ENCODE measurements at regions not wholly inside any gene's neighbourhood (a gene's known extent, or its start where the extent isn't known, plus 50 kb on each side); places are given as distances from the start of the nearest gene placed in this dataset.
"Not testable (repeated sequence)": the region's sequence is repeated elsewhere in the genome, so short reads cannot be mapped to it uniquely, and the experiment has no call there.

GRCh38 chr6:141183368-141183767 lies 949.4 kb upstream of the GJE1 start:
- Mint-ChIP-seq H3K9me3 (ENCODE audit: unreplicated experiment) (peaks cover 5% of the 10 kb centered on the region), H3K27me3 (ENCODE audit: unreplicated experiment) (no peaks in the 10 kb centered on the region), H3K4me1 (ENCODE audit: low read depth, unreplicated experiment) (no peaks in the 10 kb centered on the region), H3K36me3 (ENCODE audit: unreplicated experiment) (no peaks in the 10 kb centered on the region), H3K4me3 (ENCODE audit: unreplicated experiment) (no peak overlapping the region), H3K27ac (ENCODE audit: unreplicated experiment) (no peak overlapping the region)
- TF ChIP-seq CTCF (IDR thresholded peaks at IDR 0.05; ENCODE audit: partially characterized antibody, unreplicated experiment) = no peak
- no peak for DNase-seq

- H3K27me3 Mint-ChIP-seq (ENCODE audit: unreplicated experiment); H3K4me3 Mint-ChIP-seq (ENCODE audit: unreplicated experiment); H3K4me1 Mint-ChIP-seq (ENCODE audit: low read depth, unreplicated experiment); H3K9me3 Mint-ChIP-seq (ENCODE audit: unreplicated experiment); DNase-seq; H3K36me3 Mint-ChIP-seq (ENCODE audit: unreplicated experiment); H3K27ac Mint-ChIP-seq (ENCODE audit: unreplicated experiment): not testable (repeated sequence)
Observed at GRCh38 chr6:141175458-141175857, 957.3 kb upstream of the GJE1 start.

- TF ChIP-seq CTCF (IDR thresholded peaks at IDR 0.05; ENCODE audit: partially characterized antibody, unreplicated experiment) = no peak
- H3K36me3 Mint-ChIP-seq (ENCODE audit: unreplicated experiment) = no peaks in the 10 kb centered on the region
- DNase-seq = no peak
- peaks cover 2% of the 10 kb centered on the region for H3K9me3 Mint-ChIP-seq (ENCODE audit: unreplicated experiment)
- H3K4me1 Mint-ChIP-seq (ENCODE audit: low read depth, unreplicated experiment) = no peaks in the 10 kb centered on the region
- no peak overlapping the region for H3K4me3 Mint-ChIP-seq (ENCODE audit: unreplicated experiment)
- no peaks in the 10 kb centered on the region for H3K27me3 Mint-ChIP-seq (ENCODE audit: unreplicated experiment)
- no peak overlapping the region for H3K27ac Mint-ChIP-seq (ENCODE audit: unreplicated experiment)
Observed at GRCh38 chr6:141174932-141175331, 957.8 kb upstream of the GJE1 start.

GRCh38 chr6:141173529-141173928 lies 959.2 kb upstream of the GJE1 start:
- TF ChIP-seq CTCF (IDR thresholded peaks at IDR 0.05; ENCODE audit: partially characterized antibody, unreplicated experiment) = no peak
- Mint-ChIP-seq H3K4me1 (ENCODE audit: low read depth, unreplicated experiment) (no peaks in the 10 kb centered on the region), H3K27me3 (ENCODE audit: unreplicated experiment) (no peaks in the 10 kb centered on the region), H3K4me3 (ENCODE audit: unreplicated experiment) (no peak overlapping the region), H3K36me3 (ENCODE audit: unreplicated experiment) (no peaks in the 10 kb centered on the region), H3K9me3 (ENCODE audit: unreplicated experiment) (peaks cover 2% of the 10 kb centered on the region), H3K27ac (ENCODE audit: unreplicated experiment) (no peak overlapping the region)
- DNase-seq = no peak

GRCh38 chr6:141169419-141169818 lies 963.3 kb upstream of the GJE1 start:
- no peaks in the 10 kb centered on the region for H3K27me3 Mint-ChIP-seq (ENCODE audit: unreplicated experiment)
- no peaks in the 10 kb centered on the region for H3K4me1 Mint-ChIP-seq (ENCODE audit: low read depth, unreplicated experiment)
- peaks cover under 1% of the 10 kb centered on the region for H3K9me3 Mint-ChIP-seq (ENCODE audit: unreplicated experiment)
- H3K27ac Mint-ChIP-seq (ENCODE audit: unreplicated experiment) = no peak overlapping the region
- DNase-seq = no peak
- TF ChIP-seq CTCF (IDR thresholded peaks at IDR 0.05; ENCODE audit: partially characterized antibody, unreplicated experiment) = no peak
- H3K36me3 Mint-ChIP-seq (ENCODE audit: unreplicated experiment) = peaks cover 4% of the 10 kb centered on the region
- H3K4me3 Mint-ChIP-seq (ENCODE audit: unreplicated experiment) = no peak overlapping the region

GRCh38 chr6:141167945-141168344 lies 964.8 kb upstream of the GJE1 start:
- Mint-ChIP-seq H3K4me3 (ENCODE audit: unreplicated experiment) (no peak overlapping the region), H3K27ac (ENCODE audit: unreplicated experiment) (no peak overlapping the region), H3K4me1 (ENCODE audit: low read depth, unreplicated experiment) (no peaks in the 10 kb centered on the region), H3K9me3 (ENCODE audit: unreplicated experiment) (no peaks in the 10 kb centered on the region), H3K36me3 (ENCODE audit: unreplicated experiment) (peaks cover 4% of the 10 kb centered on the region), H3K27me3 (ENCODE audit: unreplicated experiment) (no peaks in the 10 kb centered on the region)
- DNase-seq = no peak
- TF ChIP-seq CTCF (IDR thresholded peaks at IDR 0.05; ENCODE audit: partially characterized antibody, unreplicated experiment) = no peak

All from glutamatergic neuron (in vitro differentiated cells).